GM12891 (cell line): ENCODE measurements at regions not wholly inside any gene's neighbourhood (a gene's known extent, or its start where the extent isn't known, plus 50 kb on each side); places are given as distances from the start of the nearest gene placed in this dataset.
"Not testable (repeated sequence)": the region's sequence is repeated elsewhere in the genome, so short reads cannot be mapped to it uniquely, and the experiment has no call there.

ENCODE experiments used
- PAX5 ChIP-seq: IDR thresholded peaks from 2 replicates; pipeline ENCODE4 v1.6.1; 2011; ENCODE audit warnings: low read length, moderate library complexity, mild to moderate bottlenecking; ENCODE audit not compliant: insufficient read depth, severe bottlenecking
- POLR2A ChIP-seq: IDR thresholded peaks from 2 replicates; pipeline ENCODE4 v1.6.1; 2011; ENCODE audit warnings: low read depth, low read length, control low read depth
- POLR2AphosphoS5 ChIP-seq: IDR thresholded peaks from 2 replicates; pipeline ENCODE4 v1.6.1; 2011; ENCODE audit warnings: low read depth, low read length, control low read depth
- TAF1 ChIP-seq: IDR thresholded peaks from 2 replicates; pipeline ENCODE4 v1.6.1; 2011; ENCODE audit warnings: low read depth, low read length, control low read depth

GRCh38 chr21:28032652-28033051, 960.0 kb downstream of the LTN1 start:
- TF ChIP-seq POLR2A, POLR2AphosphoS5, TAF1, PAX5: not testable (repeated sequence)
